ENCODE measurements at regions not wholly inside any gene's neighbourhood (a gene's known extent, or its start where the extent isn't known, plus 50 kb on each side); places are given as distances from the start of the nearest gene placed in this dataset.

DNA sequence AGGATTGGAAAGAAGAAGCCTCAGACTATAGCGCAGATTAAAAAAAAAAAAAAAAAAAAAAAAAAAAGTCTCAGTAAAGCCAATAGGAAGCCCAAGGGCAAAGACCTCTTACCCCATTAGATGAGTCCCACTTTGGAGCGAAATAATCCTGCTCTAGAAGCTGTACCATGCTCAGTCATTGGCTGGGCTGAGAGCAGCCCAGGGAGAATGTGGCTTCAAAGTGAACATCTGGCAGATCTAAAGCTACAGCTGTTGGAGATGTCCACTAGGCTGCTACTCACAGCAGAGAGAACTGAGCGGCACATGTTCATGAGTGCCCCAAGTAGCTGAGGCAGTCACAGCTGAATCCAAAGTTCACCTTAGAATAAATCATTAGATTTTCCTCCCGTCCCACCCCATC, 560.9 kb downstream of the MED13L start:
- WGBS, 2 donors = 56 to 72% methylated on average over 4 of the region's 4 CpGs
- DNase-seq = no peak
- no peak for TF ChIP-seq POLR2A (IDR thresholded peaks at IDR 0.05)
- TF ChIP-seq, protein P1, sequence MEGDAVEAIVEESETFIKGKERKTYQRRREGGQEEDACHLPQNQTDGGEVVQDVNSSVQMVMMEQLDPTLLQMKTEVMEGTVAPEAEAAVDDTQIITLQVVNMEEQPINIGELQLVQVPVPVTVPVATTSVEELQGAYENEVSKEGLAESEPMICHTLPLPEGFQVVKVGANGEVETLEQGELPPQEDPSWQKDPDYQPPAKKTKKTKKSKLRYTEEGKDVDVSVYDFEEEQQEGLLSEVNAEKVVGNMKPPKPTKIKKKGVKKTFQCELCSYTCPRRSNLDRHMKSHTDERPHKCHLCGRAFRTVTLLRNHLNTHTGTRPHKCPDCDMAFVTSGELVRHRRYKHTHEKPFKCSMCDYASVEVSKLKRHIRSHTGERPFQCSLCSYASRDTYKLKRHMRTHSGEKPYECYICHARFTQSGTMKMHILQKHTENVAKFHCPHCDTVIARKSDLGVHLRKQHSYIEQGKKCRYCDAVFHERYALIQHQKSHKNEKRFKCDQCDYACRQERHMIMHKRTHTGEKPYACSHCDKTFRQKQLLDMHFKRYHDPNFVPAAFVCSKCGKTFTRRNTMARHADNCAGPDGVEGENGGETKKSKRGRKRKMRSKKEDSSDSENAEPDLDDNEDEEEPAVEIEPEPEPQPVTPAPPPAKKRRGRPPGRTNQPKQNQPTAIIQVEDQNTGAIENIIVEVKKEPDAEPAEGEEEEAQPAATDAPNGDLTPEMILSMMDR (IDR thresholded peaks at IDR 0.05) = no peak
- Histone ChIP-seq H3K9me3 (no peaks in the 10 kb centered on the region), H3K27me3 (no peaks in the 10 kb centered on the region), H3K27ac (no peak overlapping the region), H3K36me3 (replicated peaks in 1 of 2; ENCODE audit: insufficient read depth in 1 of 2, low read depth in 2 of 2) (no peaks in the 10 kb centered on the region), H3K4me1 (no peaks in the 10 kb centered on the region), H3K4me3 (no peak overlapping the region)
- no peak for ATAC-seq
- intact Hi-C loops (cut with DNase I) = no loop called here

- DNase-seq = no peak
Observed at GRCh38 chr12:115712676-115713075, 564.8 kb downstream of the MED13L start.

GRCh38 chr12:115710104-115710564, 567.4 kb downstream of the MED13L start:
- ATAC-seq (peak; percentile 38), DNase-seq (peak in 3 of 4 donors; percentile 9 to 30 (median 12))
- Histone ChIP-seq H3K36me3 (replicated peaks in 1 of 2; ENCODE audit: insufficient read depth in 1 of 2, low read depth in 2 of 2) (no peaks in the 10 kb centered on the region), H3K4me3 (no peak overlapping the region), H3K27ac (no peak overlapping the region), H3K4me1 (no peaks in the 10 kb centered on the region), H3K27me3 (no peaks in the 10 kb centered on the region), H3K9me3 (no peaks in the 10 kb centered on the region)
- intact Hi-C loops (cut with DNase I) = no loop called here
- no peak for TF ChIP-seq POLR2A (IDR thresholded peaks at IDR 0.05)
- TF ChIP-seq, protein P1 (IDR thresholded peaks at IDR 0.05) = no peak
- WGBS, 2 donors = 69 to 80% methylated on average over 2 to 3 of the region's 3 CpGs

More at GRCh38 chr12:115712676-115713075, 564.8 kb downstream of the MED13L start:
- Histone ChIP-seq H3K9me3 (no peaks in the 10 kb centered on the region), H3K27me3 (no peaks in the 10 kb centered on the region), H3K4me3 (no peak overlapping the region), H3K36me3 (replicated peaks in 1 of 2; ENCODE audit: insufficient read depth in 1 of 2, low read depth in 2 of 2) (no peaks in the 10 kb centered on the region), H3K27ac (no peak overlapping the region), H3K4me1 (no peaks in the 10 kb centered on the region)
- intact Hi-C loops (cut with DNase I) = no loop called here
- ATAC-seq = no peak
- WGBS, 2 donors = 53 to 58% methylated on average over 3 of the region's 3 CpGs
- no peak for TF ChIP-seq POLR2A (IDR thresholded peaks at IDR 0.05)
- TF ChIP-seq, protein P1 (IDR thresholded peaks at IDR 0.05) = no peak

- Histone ChIP-seq H3K9me3 (no peaks in the 10 kb centered on the region), H3K4me3 (no peak overlapping the region), H3K36me3 (replicated peaks in 1 of 2; ENCODE audit: insufficient read depth in 1 of 2, low read depth in 2 of 2) (no peaks in the 10 kb centered on the region), H3K4me1 (no peaks in the 10 kb centered on the region), H3K27me3 (no peaks in the 10 kb centered on the region), H3K27ac (no peak overlapping the region)
- DNase-seq (peak; percentile 12 to 22 (median 19)), ATAC-seq (peak; percentile 24)
- intact Hi-C loops (cut with DNase I) = no loop called here
- no peak for TF ChIP-seq POLR2A (IDR thresholded peaks at IDR 0.05)
- TF ChIP-seq, protein P1 (IDR thresholded peaks at IDR 0.05) = no peak
- WGBS, 2 donors = 58 to 63% methylated on average over 10 of the region's 10 CpGs
Observed at GRCh38 chr12:115709540-115710011, 567.9 kb downstream of the MED13L start.

DNA sequence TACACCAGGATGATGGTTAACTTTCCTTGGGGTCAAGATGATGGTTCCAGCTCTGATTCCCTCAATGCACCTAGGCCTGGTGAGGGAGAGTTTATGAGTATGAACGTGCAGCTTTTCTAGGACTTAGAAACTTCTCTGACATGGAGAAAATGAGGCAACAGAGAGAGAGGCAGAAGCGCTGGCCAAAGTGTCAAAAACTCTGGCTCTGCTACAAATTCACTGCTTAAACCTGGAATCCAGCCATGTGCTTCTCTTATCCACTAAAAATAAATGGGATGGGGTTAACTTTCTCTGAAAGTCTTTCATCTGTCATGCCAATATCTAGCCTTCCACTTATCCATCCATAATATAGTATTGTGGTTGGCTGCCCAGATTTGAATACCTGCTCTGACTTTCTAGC, 568.7 kb downstream of the MED13L start:
- Histone ChIP-seq H3K4me1 (no peaks in the 10 kb centered on the region), H3K36me3 (replicated peaks in 1 of 2; ENCODE audit: insufficient read depth in 1 of 2, low read depth in 2 of 2) (no peaks in the 10 kb centered on the region), H3K27me3 (no peaks in the 10 kb centered on the region), H3K4me3 (no peak overlapping the region), H3K9me3 (no peaks in the 10 kb centered on the region), H3K27ac (no peak overlapping the region)
- intact Hi-C loops (cut with DNase I) = no loop called here
- ATAC-seq (no peak), DNase-seq (no peak)
- WGBS, 2 donors = 45 to 51% methylated on average over 2 of the region's 2 CpGs
- TF ChIP-seq POLR2A (IDR thresholded peaks at IDR 0.05) = no peak
- TF ChIP-seq, protein P1 (IDR thresholded peaks at IDR 0.05) = no peak
